GM23338 (cell line): ENCODE measurements at regions not wholly inside any gene's neighbourhood (a gene's known extent, or its start where the extent isn't known, plus 50 kb on each side); places are given as distances from the start of the nearest gene placed in this dataset.

Source experiments
- ATAC-seq: fragments of 200-7000 bp; cut with Tn5 transposase; 3 replicates; pipeline ENCODE4 v1.9.1; 2020
- DNase-seq: peaks from one replicate; pipeline ENCODE4 v3.0.0-alpha.2; 2015; ENCODE audit warnings: low spot score
- H2AFZ ChIP-seq: fragments of 200-600 bp; sonication (generic); 2 replicates; pipeline ENCODE4 v1.8.0; 2016; ENCODE audit warnings: antibody characterized with exemption, mild to moderate bottlenecking, moderate library complexity
- H3F3A ChIP-seq: fragments of 200-600 bp; sonication (generic); replicated peaks from 2 replicates; pipeline ENCODE4 v1.8.0; 2017; ENCODE audit warnings: antibody characterized with exemption, mixed run types, low read depth
- H3K27ac ChIP-seq: fragments of 200-600 bp; sonication (generic); 2 replicates; pipeline ENCODE4 v1.6.1; 2016; ENCODE audit warnings: low read depth
- H3K27me3 ChIP-seq: fragments of 200-600 bp; sonication (generic); 2 replicates; pipeline ENCODE4 v1.8.0; 2016; ENCODE audit warnings: mild to moderate bottlenecking, mixed run types, moderate library complexity; ENCODE audit not compliant: insufficient read depth
- H3K36me3 ChIP-seq: fragments of 200-600 bp; sonication (generic); 2 replicates; pipeline ENCODE4 v1.8.0; 2016; ENCODE audit warnings: mild to moderate bottlenecking; ENCODE audit not compliant: insufficient read depth
- H3K4me1 ChIP-seq: fragments of 200-600 bp; sonication (generic); 2 replicates; pipeline ENCODE4 v1.8.0; 2016; ENCODE audit warnings: mild to moderate bottlenecking, moderate library complexity; ENCODE audit not compliant: insufficient read depth
- H3K4me2 ChIP-seq: fragments of 200-600 bp; sonication (generic); 2 replicates; pipeline ENCODE4 v1.7.1; 2017; ENCODE audit warnings: mixed run types
- H3K4me3 ChIP-seq: fragments of 200-600 bp; sonication (generic); 2 replicates; pipeline ENCODE4 v1.6.1; 2016; ENCODE audit warnings: mixed run types
- H3K79me2 ChIP-seq: fragments of 200-600 bp; sonication (generic); replicated peaks from 2 replicates; pipeline ENCODE4 v1.8.0; 2017; ENCODE audit warnings: mild to moderate bottlenecking; ENCODE audit not compliant: insufficient read depth
- H3K9me2 ChIP-seq: fragments of 200-600 bp; sonication (generic); 2 replicates; pipeline ENCODE4 v1.8.0; 2017; ENCODE audit not compliant: insufficient read depth
- H4K20me1 ChIP-seq: fragments of 200-600 bp; sonication (generic); replicated peaks from 2 replicates; pipeline ENCODE4 v1.8.0; 2017; ENCODE audit warnings: mild to moderate bottlenecking; ENCODE audit not compliant: insufficient read depth
- H3K27ac Mint-ChIP-seq: 2 replicates; pipeline ENCODE4 v1.8.0; 2020; ENCODE audit warnings: inconsistent platforms, mild to moderate bottlenecking, moderate library complexity, mixed read lengths
- H3K27me3 Mint-ChIP-seq: 3 replicates; pipeline ENCODE4 v1.8.0; 2022; ENCODE audit warnings: low read depth, mild to moderate bottlenecking, moderate library complexity, mixed read lengths, inconsistent platforms; ENCODE audit not compliant: insufficient read depth, poor library complexity
- H3K36me3 Mint-ChIP-seq: 3 replicates; pipeline ENCODE4 v1.8.0; 2021; ENCODE audit warnings: low read depth, mild to moderate bottlenecking, inconsistent platforms, moderate library complexity, mixed read lengths
- H3K4me1 Mint-ChIP-seq: 3 replicates; pipeline ENCODE4 v1.8.0; 2020; ENCODE audit warnings: mild to moderate bottlenecking, inconsistent platforms, mixed read lengths
- H3K4me3 Mint-ChIP-seq: 3 replicates; pipeline ENCODE4 v1.8.0; 2021; ENCODE audit warnings: moderate library complexity, mild to moderate bottlenecking, inconsistent platforms, mixed read lengths
- H3K9me3 Mint-ChIP-seq: 3 replicates; pipeline ENCODE4 v1.8.0; 2020; ENCODE audit warnings: moderate library complexity, mild to moderate bottlenecking, inconsistent platforms, mixed read lengths
- EZH2 ChIP-seq: fragments of 200-600 bp; sonication (generic); IDR thresholded peaks from one replicate; pipeline ENCODE4 v1.8.0; 2017; ENCODE audit warnings: antibody characterized with exemption, mild to moderate bottlenecking, low read depth; ENCODE audit not compliant: unreplicated experiment
- NANOG ChIP-seq: IDR thresholded peaks from 2 replicates; pipeline ENCODE4 v1.6.1; 2016; ENCODE audit warnings: antibody characterized with exemption, borderline replicate concordance
- POLR2AphosphoS5 ChIP-seq: IDR thresholded peaks from 2 replicates; pipeline ENCODE4 v1.6.1; 2016; ENCODE audit warnings: antibody characterized with exemption, low read depth
- REST ChIP-seq: IDR thresholded peaks from one replicate; pipeline ENCODE4 v1.6.1; 2018; ENCODE audit warnings: antibody characterized with exemption; ENCODE audit not compliant: unreplicated experiment
- STAT1 ChIP-seq: IDR thresholded peaks from one replicate; pipeline ENCODE4 v1.6.1; 2016; ENCODE audit warnings: antibody characterized with exemption; ENCODE audit not compliant: unreplicated experiment
- ZNF114 ChIP-seq: fragments of 250-450 bp; sonication (Bioruptor Pico); IDR thresholded peaks from 2 replicates; pipeline ENCODE4 v1.5.0; 2020; ENCODE audit warnings: mild to moderate bottlenecking, moderate library complexity
- TF ChIP-seq, protein P1 (sequence below): fragments of 250-450 bp; sonication (Bioruptor Pico); IDR thresholded peaks from 2 replicates; pipeline ENCODE4 v1.5.0; 2020; ENCODE audit warnings: mild to moderate bottlenecking, moderate library complexity

GRCh38 chr2:55103046-55103445 is 52.8 kb upstream of the RTN4 start (continued):
- TF ChIP-seq, protein P1, sequence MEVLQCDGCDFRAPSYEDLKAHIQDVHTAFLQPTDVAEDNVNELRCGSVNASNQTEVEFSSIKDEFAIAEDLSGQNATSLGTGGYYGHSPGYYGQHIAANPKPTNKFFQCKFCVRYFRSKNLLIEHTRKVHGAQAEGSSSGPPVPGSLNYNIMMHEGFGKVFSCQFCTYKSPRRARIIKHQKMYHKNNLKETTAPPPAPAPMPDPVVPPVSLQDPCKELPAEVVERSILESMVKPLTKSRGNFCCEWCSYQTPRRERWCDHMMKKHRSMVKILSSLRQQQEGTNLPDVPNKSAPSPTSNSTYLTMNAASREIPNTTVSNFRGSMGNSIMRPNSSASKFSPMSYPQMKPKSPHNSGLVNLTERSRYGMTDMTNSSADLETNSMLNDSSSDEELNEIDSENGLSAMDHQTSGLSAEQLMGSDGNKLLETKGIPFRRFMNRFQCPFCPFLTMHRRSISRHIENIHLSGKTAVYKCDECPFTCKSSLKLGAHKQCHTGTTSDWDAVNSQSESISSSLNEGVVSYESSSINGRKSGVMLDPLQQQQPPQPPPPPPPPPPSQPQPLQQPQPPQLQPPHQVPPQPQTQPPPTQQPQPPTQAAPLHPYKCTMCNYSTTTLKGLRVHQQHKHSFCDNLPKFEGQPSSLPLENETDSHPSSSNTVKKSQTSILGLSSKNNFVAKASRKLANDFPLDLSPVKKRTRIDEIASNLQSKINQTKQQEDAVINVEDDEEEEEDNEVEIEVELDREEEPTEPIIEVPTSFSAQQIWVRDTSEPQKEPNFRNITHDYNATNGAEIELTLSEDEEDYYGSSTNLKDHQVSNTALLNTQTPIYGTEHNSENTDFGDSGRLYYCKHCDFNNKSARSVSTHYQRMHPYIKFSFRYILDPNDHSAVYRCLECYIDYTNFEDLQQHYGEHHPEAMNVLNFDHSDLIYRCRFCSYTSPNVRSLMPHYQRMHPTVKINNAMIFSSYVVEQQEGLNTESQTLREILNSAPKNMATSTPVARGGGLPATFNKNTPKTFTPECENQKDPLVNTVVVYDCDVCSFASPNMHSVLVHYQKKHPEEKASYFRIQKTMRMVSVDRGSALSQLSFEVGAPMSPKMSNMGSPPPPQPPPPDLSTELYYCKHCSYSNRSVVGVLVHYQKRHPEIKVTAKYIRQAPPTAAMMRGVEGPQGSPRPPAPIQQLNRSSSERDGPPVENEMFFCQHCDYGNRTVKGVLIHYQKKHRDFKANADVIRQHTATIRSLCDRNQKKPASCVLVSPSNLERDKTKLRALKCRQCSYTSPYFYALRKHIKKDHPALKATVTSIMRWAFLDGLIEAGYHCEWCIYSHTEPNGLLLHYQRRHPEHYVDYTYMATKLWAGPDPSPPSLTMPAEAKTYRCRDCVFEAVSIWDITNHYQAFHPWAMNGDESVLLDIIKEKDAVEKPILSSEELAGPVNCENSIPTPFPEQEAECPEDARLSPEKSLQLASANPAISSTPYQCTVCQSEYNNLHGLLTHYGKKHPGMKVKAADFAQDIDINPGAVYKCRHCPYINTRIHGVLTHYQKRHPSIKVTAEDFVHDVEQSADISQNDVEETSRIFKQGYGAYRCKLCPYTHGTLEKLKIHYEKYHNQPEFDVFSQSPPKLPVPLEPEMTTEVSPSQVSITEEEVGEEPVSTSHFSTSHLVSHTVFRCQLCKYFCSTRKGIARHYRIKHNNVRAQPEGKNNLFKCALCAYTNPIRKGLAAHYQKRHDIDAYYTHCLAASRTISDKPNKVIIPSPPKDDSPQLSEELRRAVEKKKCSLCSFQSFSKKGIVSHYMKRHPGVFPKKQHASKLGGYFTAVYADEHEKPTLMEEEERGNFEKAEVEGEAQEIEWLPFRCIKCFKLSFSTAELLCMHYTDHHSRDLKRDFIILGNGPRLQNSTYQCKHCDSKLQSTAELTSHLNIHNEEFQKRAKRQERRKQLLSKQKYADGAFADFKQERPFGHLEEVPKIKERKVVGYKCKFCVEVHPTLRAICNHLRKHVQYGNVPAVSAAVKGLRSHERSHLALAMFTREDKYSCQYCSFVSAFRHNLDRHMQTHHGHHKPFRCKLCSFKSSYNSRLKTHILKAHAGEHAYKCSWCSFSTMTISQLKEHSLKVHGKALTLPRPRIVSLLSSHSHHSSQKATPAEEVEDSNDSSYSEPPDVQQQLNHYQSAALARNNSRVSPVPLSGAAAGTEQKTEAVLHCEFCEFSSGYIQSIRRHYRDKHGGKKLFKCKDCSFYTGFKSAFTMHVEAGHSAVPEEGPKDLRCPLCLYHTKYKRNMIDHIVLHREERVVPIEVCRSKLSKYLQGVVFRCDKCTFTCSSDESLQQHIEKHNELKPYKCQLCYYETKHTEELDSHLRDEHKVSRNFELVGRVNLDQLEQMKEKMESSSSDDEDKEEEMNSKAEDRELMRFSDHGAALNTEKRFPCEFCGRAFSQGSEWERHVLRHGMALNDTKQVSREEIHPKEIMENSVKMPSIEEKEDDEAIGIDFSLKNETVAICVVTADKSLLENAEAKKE (CRISPR knock-in tag), result no peak

DNA sequence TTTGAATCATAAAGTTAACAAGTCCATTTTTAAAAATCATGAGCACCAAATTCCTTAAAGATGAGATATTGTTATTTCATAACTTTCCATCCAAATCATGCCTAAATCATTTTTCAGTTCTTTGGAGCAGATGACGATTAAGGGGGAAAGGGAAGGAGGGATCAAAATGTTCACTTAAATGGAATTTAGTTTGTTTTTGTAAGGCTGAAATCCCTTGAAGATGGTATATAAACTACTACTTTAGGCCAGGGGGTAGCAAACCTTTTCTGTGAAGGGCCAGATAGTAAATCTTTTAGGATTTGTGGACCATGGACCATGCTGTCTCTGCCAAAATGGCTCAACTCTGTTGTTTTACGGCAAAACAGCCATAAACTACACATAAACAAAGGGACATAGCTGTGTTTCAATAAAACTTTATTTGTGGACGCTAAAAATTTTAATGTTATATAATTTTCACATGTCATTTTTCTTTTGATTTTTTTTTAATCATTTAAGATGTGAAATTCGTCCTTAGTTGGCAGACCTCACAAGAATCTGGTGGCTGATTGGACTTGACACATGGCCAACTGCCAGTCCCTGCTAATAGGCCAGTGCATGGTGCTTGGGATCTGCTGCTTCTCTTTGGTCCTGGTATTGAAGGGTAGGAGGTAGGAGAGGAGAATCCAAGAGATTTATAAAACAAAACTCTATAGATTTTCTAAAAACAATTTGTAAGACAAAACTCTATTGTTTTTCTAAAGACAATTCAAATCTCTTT is 52.0 kb upstream of the RTN4 start:
- H3K36me3 Mint-ChIP-seq, result no peaks in the 10 kb centered on the region
- no peaks in the 10 kb centered on the region for H3K9me2 ChIP-seq
- peak overlapping the region; percentile 61; the same call in 1 of the 2 replicates for H2AFZ ChIP-seq
- H3K4me1 ChIP-seq, result peaks cover 15% of the 10 kb centered on the region
- H3K4me3 Mint-ChIP-seq, result no peak overlapping the region
- ATAC-seq (no peak), DNase-seq (no peak)
- H3K27ac ChIP-seq, result no peak overlapping the region
- H3K9me3 Mint-ChIP-seq, result no peaks in the 10 kb centered on the region
- H3K4me2 ChIP-seq, result no peak overlapping the region
- no peaks in the 10 kb centered on the region for H4K20me1 ChIP-seq
- peaks cover 10% of the 10 kb centered on the region; the same call in 2 of the 3 replicates for H3K4me1 Mint-ChIP-seq
- no peak overlapping the region for H3K27ac Mint-ChIP-seq
- no peaks in the 10 kb centered on the region for H3K79me2 ChIP-seq
- H3K36me3 ChIP-seq, result no peaks in the 10 kb centered on the region
- H3K27me3 ChIP-seq, result no peaks in the 10 kb centered on the region
- no peaks in the 10 kb centered on the region for H3K27me3 Mint-ChIP-seq
- H3F3A ChIP-seq, result no peaks in the 10 kb centered on the region
- H3K4me3 ChIP-seq, result no peak overlapping the region
- TF ChIP-seq NANOG, result no peak
- no peak for TF ChIP-seq EZH2
- TF ChIP-seq POLR2AphosphoS5, result no peak
- no peak for TF ChIP-seq REST
- TF ChIP-seq ZNF114 (CRISPR knock-in tag), result no peak
- TF ChIP-seq STAT1, result no peak
